ENCODE measurements at regions not wholly inside any gene's neighbourhood (a gene's known extent, or its start where the extent isn't known, plus 50 kb on each side); places are given as distances from the start of the nearest gene placed in this dataset.

DNA sequence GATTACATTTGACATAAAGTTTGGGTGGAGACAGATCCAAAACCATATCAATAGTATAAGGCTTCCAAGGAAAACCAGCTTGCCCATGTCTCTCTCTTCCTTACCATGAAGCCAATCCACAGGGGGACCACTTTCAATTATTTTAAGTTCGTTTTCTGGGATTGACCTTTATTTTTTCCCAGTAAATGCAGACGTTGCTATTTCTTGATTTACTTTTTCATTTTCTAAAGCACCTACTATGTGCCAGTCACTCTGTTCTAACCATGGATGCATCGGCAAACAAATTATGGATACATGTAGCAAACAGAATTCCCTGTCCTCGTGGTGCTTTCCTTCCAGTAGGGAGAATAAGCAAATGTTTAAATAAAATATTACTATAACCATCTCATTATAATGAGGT lies 65.8 kb upstream of the KCNA1 start:
- Histone ChIP-seq H3K4me3 (ENCODE audit: severe bottlenecking) (no peak overlapping the region), H3K36me3 (ENCODE audit: low read depth) (no peaks in the 10 kb centered on the region), H3K27ac (ENCODE audit: poor library complexity, severe bottlenecking) (no peak overlapping the region), H3K27me3 (ENCODE audit: insufficient read depth, poor library complexity, severe bottlenecking) (peaks cover 5% of the 10 kb centered on the region), H3K9me3 (ENCODE audit: severe bottlenecking) (no peaks in the 10 kb centered on the region), H3K4me1 (ENCODE audit: insufficient read depth, poor library complexity, severe bottlenecking) (no peaks in the 10 kb centered on the region)
- DNase-seq (ENCODE audit: low spot score) (no peak), ATAC-seq (ENCODE audit: low read depth) (no peak)
- no peak for TF ChIP-seq CTCF (IDR thresholded peaks at IDR 0.05; ENCODE audit: poor library complexity, severe bottlenecking)

GRCh38 chr12:4847713-4848112 lies 62.0 kb upstream of the KCNA1 start:
- Histone ChIP-seq H3K27ac (ENCODE audit: poor library complexity, severe bottlenecking) (no peak overlapping the region), H3K27me3 (ENCODE audit: insufficient read depth, poor library complexity, severe bottlenecking) (peaks cover 4% of the 10 kb centered on the region), H3K4me3 (ENCODE audit: severe bottlenecking) (no peak overlapping the region), H3K9me3 (ENCODE audit: severe bottlenecking) (no peaks in the 10 kb centered on the region), H3K36me3 (ENCODE audit: low read depth) (no peaks in the 10 kb centered on the region), H3K4me1 (ENCODE audit: insufficient read depth, poor library complexity, severe bottlenecking) (no peaks in the 10 kb centered on the region)
- DNase-seq (ENCODE audit: low spot score) (no peak), ATAC-seq (ENCODE audit: low read depth) (no peak)
- TF ChIP-seq CTCF (IDR thresholded peaks at IDR 0.05; ENCODE audit: poor library complexity, severe bottlenecking), result no peak

GRCh38 chr12:4849115-4849541 lies 60.6 kb upstream of the KCNA1 start:
- Histone ChIP-seq H3K4me1 (ENCODE audit: insufficient read depth, poor library complexity, severe bottlenecking) (no peaks in the 10 kb centered on the region), H3K36me3 (ENCODE audit: low read depth) (no peaks in the 10 kb centered on the region), H3K27ac (ENCODE audit: poor library complexity, severe bottlenecking) (no peak overlapping the region), H3K9me3 (ENCODE audit: severe bottlenecking) (no peaks in the 10 kb centered on the region), H3K27me3 (ENCODE audit: insufficient read depth, poor library complexity, severe bottlenecking) (peaks cover 4% of the 10 kb centered on the region), H3K4me3 (ENCODE audit: severe bottlenecking) (no peak overlapping the region)
- DNase-seq (ENCODE audit: low spot score) (no peak), ATAC-seq (ENCODE audit: low read depth) (no peak)
- TF ChIP-seq CTCF (IDR thresholded peaks at IDR 0.05; ENCODE audit: poor library complexity, severe bottlenecking), result peak; percentile 84

GRCh38 chr12:4849795-4850345 lies 59.8 kb upstream of the KCNA1 start:
- H3K4me3 ChIP-seq (ENCODE audit: severe bottlenecking), result no peak overlapping the region
- no peak for ATAC-seq (ENCODE audit: low read depth)
- no peak for TF ChIP-seq CTCF (IDR thresholded peaks at IDR 0.05; ENCODE audit: poor library complexity, severe bottlenecking)
- H3K27ac ChIP-seq (ENCODE audit: poor library complexity, severe bottlenecking), result no peak overlapping the region
- H3K9me3 ChIP-seq (ENCODE audit: severe bottlenecking), result no peaks in the 10 kb centered on the region
- no peaks in the 10 kb centered on the region for H3K36me3 ChIP-seq (ENCODE audit: low read depth)
- no peaks in the 10 kb centered on the region for H3K4me1 ChIP-seq (ENCODE audit: insufficient read depth, poor library complexity, severe bottlenecking)
- DNase-seq (ENCODE audit: low spot score), result no peak
- H3K27me3 ChIP-seq (ENCODE audit: insufficient read depth, poor library complexity, severe bottlenecking), result peaks cover 4% of the 10 kb centered on the region

DNA sequence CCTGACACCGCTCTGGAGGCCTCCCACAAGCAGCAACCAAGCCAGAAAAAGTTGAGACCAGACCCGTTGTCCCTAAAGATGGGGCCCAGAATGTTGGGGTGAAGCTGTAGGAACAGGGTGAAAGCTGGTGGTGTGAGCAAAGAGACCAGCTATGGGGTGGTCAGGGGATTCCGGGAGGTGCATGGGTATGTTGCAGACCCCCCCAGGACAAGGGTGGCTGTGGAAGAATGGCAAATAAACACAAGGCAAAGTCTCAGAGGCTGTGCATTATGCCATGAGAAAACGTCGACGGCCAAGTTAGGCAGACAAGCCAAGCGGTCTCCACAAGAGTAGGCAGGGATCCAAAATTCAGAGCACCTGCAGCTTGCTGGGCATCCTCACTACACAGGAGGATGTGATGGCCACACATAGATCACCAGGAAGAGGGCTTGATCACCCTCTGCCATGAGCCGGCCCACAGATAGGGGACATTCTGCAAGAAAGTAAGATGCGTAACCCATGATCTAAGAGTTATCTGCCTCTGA lies 58.8 kb upstream of the KCNA1 start:
- peaks cover 13% of the 10 kb centered on the region for H3K27me3 ChIP-seq (ENCODE audit: insufficient read depth, poor library complexity, severe bottlenecking)
- no peaks in the 10 kb centered on the region for H3K4me1 ChIP-seq (ENCODE audit: insufficient read depth, poor library complexity, severe bottlenecking)
- H3K9me3 ChIP-seq (ENCODE audit: severe bottlenecking), result no peaks in the 10 kb centered on the region
- no peak overlapping the region for H3K27ac ChIP-seq (ENCODE audit: poor library complexity, severe bottlenecking)
- DNase-seq (ENCODE audit: low spot score), result no peak
- H3K36me3 ChIP-seq (ENCODE audit: low read depth), result no peaks in the 10 kb centered on the region
- TF ChIP-seq CTCF (IDR thresholded peaks at IDR 0.05; ENCODE audit: poor library complexity, severe bottlenecking), result no peak
- no peak overlapping the region for H3K4me3 ChIP-seq (ENCODE audit: severe bottlenecking)
- ATAC-seq (ENCODE audit: low read depth), result no peak

All from RWPE2 (cell line).